ENCODE measurements at regions not wholly inside any gene's neighbourhood (a gene's known extent, or its start where the extent isn't known, plus 50 kb on each side); places are given as distances from the start of the nearest gene placed in this dataset.

GRCh38 chr7:10688544-10688943, 285.1 kb upstream of the PHF14 start:
- dilution Hi-C loops (cut with HindIII; ENCODE audit: low sequenced_read_pairs, unreplicated experiment) = no loop called here
- no peak overlapping the region for H3K4ac ChIP-seq (ENCODE audit: low read depth, low read length)
- POLR2A ChIA-PET (ENCODE audit: unreplicated experiment) = no interaction called here

More at GRCh38 chr7:10688544-10688943, 285.1 kb upstream of the PHF14 start:
- TF ChIP-seq FOS (IDR thresholded peaks at IDR 0.05; ENCODE audit: low read depth, low read length) = no peak
- Histone ChIP-seq H2AK5ac (ENCODE audit: low read depth, low read length) (no peak overlapping the region), H2BK15ac (ENCODE audit: low read depth, low read length) (no peak overlapping the region), H3K4me1 (ENCODE audit: control insufficient read depth, insufficient read depth, low read length) (no peaks in the 10 kb centered on the region), H2AFZ (replicated peaks; ENCODE audit: low read length, poor library complexity) (no peak overlapping the region), H3K4me3 (ENCODE audit: insufficient read depth, low read depth, low read length) (no peak overlapping the region), H2BK20ac (ENCODE audit: low read depth, low read length) (no peak overlapping the region), H3K9me3 (ENCODE audit: control insufficient read depth, insufficient read depth, low read length) (peaks cover 10% of the 10 kb centered on the region), H3K56ac (ENCODE audit: extremely low read depth, insufficient read depth, low read length) (no peak overlapping the region), H3K23ac (ENCODE audit: low read depth, low read length) (no peak overlapping the region), H4K8ac (ENCODE audit: low read depth in 2 of 2, low read length in 2 of 2) (no peak overlapping the region), H3K4me2 (ENCODE audit: low read depth, low read length) (no peak overlapping the region), H3K27ac (ENCODE audit: insufficient read depth, low read length) (no peak overlapping the region), H3K9ac (ENCODE audit: low read depth, low read length) (no peak overlapping the region), H2BK120ac (ENCODE audit: low read depth, low read length) (no peak overlapping the region), H3K79me1 (ENCODE audit: low read depth in 1 of 2, low read length in 2 of 2) (no peaks in the 10 kb centered on the region), H2BK5ac (ENCODE audit: low read depth, low read length, poor library complexity, severe bottlenecking) (no peak overlapping the region), H2AK9ac (replicated peaks; ENCODE audit: low read depth, low read length, poor library complexity) (no peak overlapping the region), H3K18ac (ENCODE audit: low read depth, low read length) (no peak overlapping the region), H4K91ac (ENCODE audit: insufficient read depth, low read depth, low read length) (no peak overlapping the region), H3K9me1 (ENCODE audit: insufficient read depth, low read length) (no peaks in the 10 kb centered on the region), H3K36me3 (ENCODE audit: control insufficient read depth, insufficient read depth, low read length) (no peaks in the 10 kb centered on the region), H4K5ac (ENCODE audit: low read depth, low read length) (no peak overlapping the region), H4K20me1 (ENCODE audit: insufficient read depth, low read length) (no peaks in the 10 kb centered on the region), H3K27me3 (ENCODE audit: control insufficient read depth, insufficient read depth, low read length) (no peaks in the 10 kb centered on the region), H3K14ac (replicated peaks; ENCODE audit: low read depth, low read length) (no peak overlapping the region)
- ATAC-seq (ENCODE audit: low read depth) (no peak), DNase-seq (no peak)
- CTCF ChIA-PET = no interaction called here
- BruUV-seq (replicated peaks) = no TSS peak
- in situ Hi-C loops (cut with MboI; ENCODE audit: low sequenced_read_pairs) = no loop called here
- intact Hi-C loops (cut with micrococcal nuclease) = no loop called here

All from IMR-90 (cell line).